ENCODE measurements at regions not wholly inside any gene's neighbourhood (a gene's known extent, or its start where the extent isn't known, plus 50 kb on each side); places are given as distances from the start of the nearest gene placed in this dataset.
A peak's percentile ranks its signal among the peaks of the same experiment; 100 is the strongest.

GRCh38 chr13:36549755-36550154, 117.5 kb downstream of the CCNA1 start:
- peak in 1 of 2 donors; percentile 62 for ATAC-seq
- DNase-seq = no peak
- intact Hi-C loops (cut with DNase I) = no loop called here

- no peak for DNase-seq
- intact Hi-C loops (cut with DNase I) = no loop called here
- ATAC-seq = no peak
Observed at GRCh38 chr13:36550177-36550576, 117.9 kb downstream of the CCNA1 start.

GRCh38 chr13:36551445-36551844, 119.2 kb downstream of the CCNA1 start:
- intact Hi-C loops (cut with DNase I) = no loop called here
- ATAC-seq (no peak), DNase-seq (no peak)

DNA sequence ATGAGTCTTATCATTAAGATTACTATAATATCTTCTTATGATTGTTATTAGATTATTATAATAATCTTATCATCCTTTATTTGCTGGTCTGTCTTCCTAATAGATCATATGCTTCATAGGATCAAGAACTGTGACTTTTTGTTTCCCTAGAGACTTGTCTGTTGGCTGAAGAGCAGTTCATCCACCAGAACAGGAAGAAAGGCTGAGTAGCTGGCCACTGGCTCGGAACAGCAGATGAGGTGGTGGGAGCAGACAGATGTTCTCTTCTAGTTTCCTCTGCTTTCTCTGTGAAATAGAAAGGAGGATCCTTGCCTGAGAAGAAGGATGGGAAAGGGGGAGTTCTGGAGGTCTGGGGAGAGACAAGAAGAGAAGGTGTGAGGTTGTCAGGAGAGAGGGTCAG, 120.0 kb downstream of the CCNA1 start:
- ATAC-seq (no peak), DNase-seq (no peak)
- intact Hi-C loops (cut with DNase I) = no loop called here

DNA sequence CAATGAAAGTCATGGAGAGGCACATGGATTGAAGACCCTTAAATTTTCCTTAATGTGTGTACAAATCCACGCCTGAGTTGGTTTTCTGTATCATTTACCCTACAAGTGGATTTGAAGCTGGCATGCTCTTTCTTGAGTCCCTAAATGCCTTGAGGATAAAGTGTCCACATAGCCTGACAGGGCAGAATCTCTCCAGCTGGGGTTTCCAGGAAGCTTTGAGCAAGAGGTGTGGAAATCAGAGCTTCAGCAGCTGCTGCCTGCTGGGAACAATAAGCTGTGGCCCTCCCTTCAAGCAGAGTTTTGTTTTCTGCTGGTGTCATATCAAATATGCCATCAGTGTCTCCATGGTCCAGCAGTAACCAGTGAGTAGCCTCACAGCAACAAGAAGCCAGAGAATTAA, 120.3 kb upstream of the SERTM1 start:
- intact Hi-C loops (cut with DNase I) = no loop called here
- ATAC-seq (no peak), DNase-seq (no peak)

DNA sequence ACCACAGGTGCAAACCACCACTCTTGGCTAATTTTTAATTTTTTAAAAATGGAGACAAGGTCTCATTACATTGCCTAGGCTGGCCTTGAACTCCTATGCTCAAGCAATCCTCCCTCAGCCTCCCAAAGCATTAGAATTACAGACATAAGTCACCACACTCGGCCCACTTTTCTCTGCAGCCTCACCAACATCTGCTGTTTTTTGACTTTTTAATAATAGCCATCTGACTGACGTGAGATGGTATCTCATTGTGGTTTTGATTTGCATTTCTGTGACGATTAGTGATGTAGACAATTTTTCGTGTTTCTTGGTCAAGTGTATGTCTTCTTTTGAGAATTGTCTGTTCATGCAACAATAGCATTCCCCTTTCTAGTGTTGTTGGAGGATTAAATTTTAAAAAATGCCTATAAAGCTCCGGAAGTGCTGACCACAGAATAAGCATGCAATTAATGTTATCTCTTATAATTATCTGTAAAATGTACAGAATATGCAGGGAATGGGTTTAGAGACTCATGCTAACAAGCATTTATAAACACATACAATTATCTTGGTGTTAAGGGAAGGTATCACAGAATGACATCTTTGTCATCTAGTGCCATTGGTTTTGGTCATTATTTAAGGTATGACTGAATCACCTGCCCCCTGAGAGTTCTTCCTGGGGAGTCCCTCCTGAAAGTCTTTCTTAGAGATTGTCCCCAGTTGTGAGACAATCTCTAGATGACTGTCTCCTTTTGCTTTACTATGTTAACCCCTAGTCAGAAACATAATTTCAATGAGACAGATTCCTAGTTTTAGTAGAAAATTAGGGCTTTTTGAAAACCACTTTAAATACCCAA, 118.5 kb upstream of the SERTM1 start:
- intact Hi-C loops (cut with DNase I) = no loop called here
- ATAC-seq (no peak), DNase-seq (no peak)

DNA sequence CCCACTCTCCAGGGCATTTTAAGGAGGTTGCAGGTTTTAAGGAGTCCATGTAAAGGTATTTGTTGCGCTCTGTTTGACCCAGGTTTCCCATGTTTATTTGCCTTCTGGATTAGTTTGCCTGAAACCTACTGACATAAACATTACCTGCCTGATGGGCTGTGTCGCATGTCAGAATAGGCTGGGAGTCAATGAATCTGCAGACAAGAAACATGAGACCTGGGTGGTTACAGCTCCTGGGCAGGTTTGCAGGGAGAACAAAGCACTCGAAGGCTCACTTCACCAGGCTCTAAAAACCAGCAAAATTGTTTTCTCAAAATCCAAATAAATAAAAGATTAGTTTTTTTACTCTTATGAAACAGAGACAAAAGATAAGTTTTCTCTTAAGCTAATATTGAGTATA, 114.4 kb upstream of the SERTM1 start:
- intact Hi-C loops (cut with DNase I) = no loop called here
- ATAC-seq = no peak

DNA sequence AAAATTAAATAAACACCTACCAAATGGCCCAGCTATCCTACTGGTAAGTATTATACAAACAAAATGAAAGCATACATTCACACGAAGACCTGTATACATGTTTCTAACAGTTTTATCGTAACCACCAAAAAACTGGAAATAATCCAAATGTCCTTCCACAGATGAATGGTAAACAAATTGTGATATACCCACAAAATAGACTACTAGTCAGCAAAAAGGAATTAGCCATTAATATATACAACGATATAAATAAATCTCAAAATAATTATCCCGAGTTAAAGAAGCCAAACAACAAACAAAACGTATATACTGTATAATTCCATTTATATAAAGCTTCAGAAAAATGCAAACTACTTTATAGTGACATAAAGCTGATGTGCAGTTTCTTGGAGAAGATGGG, 106.3 kb upstream of the SERTM1 start:
- no peak for ATAC-seq
- intact Hi-C loops (cut with DNase I) = no loop called here
- no peak for DNase-seq

More for the DNA sequence above, 114.4 kb upstream of the SERTM1 start:
- no peak for DNase-seq

GRCh38 chr13:36570489-36570888, 103.3 kb upstream of the SERTM1 start:
- no peak for ATAC-seq
- DNase-seq = no peak
- intact Hi-C loops (cut with DNase I) = no loop called here

GRCh38 chr13:36571444-36571843, 102.4 kb upstream of the SERTM1 start:
- intact Hi-C loops (cut with DNase I) = no loop called here
- no peak for ATAC-seq
- no peak for DNase-seq

GRCh38 chr13:36582977-36583376, 90.8 kb upstream of the SERTM1 start:
- no peak for DNase-seq
- intact Hi-C loops (cut with DNase I) = no loop called here
- ATAC-seq = no peak

DNA sequence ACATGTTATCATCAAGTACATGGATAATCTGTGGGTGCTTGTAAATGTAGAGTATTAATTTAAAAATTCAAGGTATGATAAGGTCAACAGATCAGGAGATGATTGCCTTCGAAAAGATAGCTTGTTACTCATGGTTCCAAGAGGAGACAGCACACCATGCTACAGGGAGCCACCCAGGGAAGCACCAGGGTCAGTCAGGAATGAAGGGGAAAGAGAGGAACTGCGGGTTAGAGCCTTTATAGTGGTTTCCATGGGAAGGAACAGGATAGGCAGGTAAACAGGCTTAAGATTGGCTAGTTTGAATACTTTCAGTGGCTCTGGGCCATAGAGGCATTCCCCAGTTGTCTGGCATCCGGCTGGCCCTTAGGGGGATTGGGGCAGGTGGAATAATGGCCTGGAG, 74.2 kb upstream of the SERTM1 start:
- DNase-seq (no peak), ATAC-seq (no peak)
- intact Hi-C loops (cut with DNase I) = no loop called here

GRCh38 chr13:36601186-36601585, 72.6 kb upstream of the SERTM1 start:
- intact Hi-C loops (cut with DNase I) = no loop called here
- DNase-seq (no peak), ATAC-seq (no peak)

- DNase-seq = no peak
- intact Hi-C loops (cut with DNase I) = no loop called here
- no peak for ATAC-seq
Observed at GRCh38 chr13:36606060-36606459, 67.8 kb upstream of the SERTM1 start.

- DNase-seq (no peak), ATAC-seq (no peak)
- intact Hi-C loops (cut with DNase I) = no loop called here
Observed at GRCh38 chr13:36608474-36608873, 65.3 kb upstream of the SERTM1 start.

DNA sequence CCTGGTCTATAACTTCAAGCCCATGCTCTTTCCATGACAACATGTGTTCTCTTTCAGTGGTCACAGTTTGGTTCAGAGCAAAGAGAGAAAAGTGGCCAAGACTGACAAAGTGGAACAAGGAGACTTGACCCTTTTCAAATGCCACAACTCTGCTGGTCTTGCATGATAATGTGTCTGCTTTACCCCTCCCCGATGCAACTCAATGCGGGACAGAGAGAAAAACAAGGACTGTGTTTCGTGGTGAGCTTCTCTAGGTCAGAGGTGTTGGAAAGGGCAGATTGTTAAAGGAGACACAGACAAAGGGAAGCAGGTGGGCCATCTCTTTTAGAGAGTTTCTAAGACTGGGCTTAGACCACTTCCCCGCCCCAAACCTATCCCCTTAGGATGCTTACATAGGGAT, 61.6 kb upstream of the SERTM1 start:
- intact Hi-C loops (cut with DNase I) = no loop called here
- DNase-seq = no peak

GRCh38 chr13:36616706-36617105, 57.1 kb upstream of the SERTM1 start:
- no peak for ATAC-seq
- no peak for DNase-seq
- intact Hi-C loops (cut with DNase I) = no loop called here

More for the DNA sequence above, 61.6 kb upstream of the SERTM1 start:
- ATAC-seq = no peak

GRCh38 chr13:36619535-36619934, 54.3 kb upstream of the SERTM1 start:
- intact Hi-C loops (cut with DNase I) = no loop called here

More at GRCh38 chr13:36619535-36619934, 54.3 kb upstream of the SERTM1 start:
- DNase-seq (no peak), ATAC-seq (no peak)
